Neural progenitor cell (in vitro differentiated cells): ENCODE measurements at regions not wholly inside any gene's neighbourhood (a gene's known extent, or its start where the extent isn't known, plus 50 kb on each side); places are given as distances from the start of the nearest gene placed in this dataset.

Experiments used
- CTCF ChIP-seq: fragments of 200-600 bp; sonication (generic); IDR thresholded peaks from 2 replicates; pipeline ENCODE4 v1.5.1; 2017; ENCODE audit warnings: antibody characterized with exemption, mild to moderate bottlenecking
- EZH2 ChIP-seq: fragments of 200-600 bp; sonication (generic); IDR thresholded peaks from 2 replicates; pipeline ENCODE4 v1.6.1; 2017; ENCODE audit warnings: antibody characterized with exemption, mild to moderate bottlenecking, moderate library complexity
- EZH2phosphoT487 ChIP-seq: fragments of 200-600 bp; sonication (generic); IDR thresholded peaks from 2 replicates; pipeline ENCODE4 v1.6.1; 2017; ENCODE audit warnings: antibody characterized with exemption

- TF ChIP-seq EZH2phosphoT487 (no peak), EZH2 (no peak), CTCF (no peak)
Measured at GRCh38 chr11:56842814-56843794, 94.6 kb upstream of the OR9G4 start.
